Stimulated activated CD8-positive, alpha-beta memory T cell treated with anti-CD3 and anti-CD28 coated beads, Interleukin-15, amount 100 ng/mL, for 1 hour (primary cell): ENCODE measurements at regions not wholly inside any gene's neighbourhood (a gene's known extent, or its start where the extent isn't known, plus 50 kb on each side); places are given as distances from the start of the nearest gene placed in this dataset.
"Not testable (repeated sequence)": the region's sequence is repeated elsewhere in the genome, so short reads cannot be mapped to it uniquely, and the experiment has no call there.

ENCODE experiments used
- DNase-seq: peaks from one replicate; pipeline ENCODE4 v3.0.0-alpha.2; 2020; ENCODE audit warnings: low read depth

DNA sequence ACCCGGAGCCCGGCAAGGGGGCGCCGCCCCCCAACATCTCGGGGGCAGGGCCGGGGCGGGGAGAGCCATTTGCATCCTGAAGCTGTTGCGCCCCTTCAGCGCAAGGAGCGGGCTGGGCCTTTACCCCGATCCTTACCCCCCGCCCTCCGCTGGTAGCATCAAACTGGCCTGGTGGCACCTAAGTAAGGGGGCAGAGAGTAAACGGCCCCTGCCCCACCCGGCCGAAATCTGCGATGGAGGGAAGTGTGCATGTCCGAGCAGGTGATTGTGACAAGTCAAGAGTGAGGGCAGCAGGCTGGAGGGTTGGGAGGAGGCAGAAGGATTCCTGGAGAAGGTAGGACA, 101.2 kb downstream of the ESM1 start:
- no peak for DNase-seq

DNA sequence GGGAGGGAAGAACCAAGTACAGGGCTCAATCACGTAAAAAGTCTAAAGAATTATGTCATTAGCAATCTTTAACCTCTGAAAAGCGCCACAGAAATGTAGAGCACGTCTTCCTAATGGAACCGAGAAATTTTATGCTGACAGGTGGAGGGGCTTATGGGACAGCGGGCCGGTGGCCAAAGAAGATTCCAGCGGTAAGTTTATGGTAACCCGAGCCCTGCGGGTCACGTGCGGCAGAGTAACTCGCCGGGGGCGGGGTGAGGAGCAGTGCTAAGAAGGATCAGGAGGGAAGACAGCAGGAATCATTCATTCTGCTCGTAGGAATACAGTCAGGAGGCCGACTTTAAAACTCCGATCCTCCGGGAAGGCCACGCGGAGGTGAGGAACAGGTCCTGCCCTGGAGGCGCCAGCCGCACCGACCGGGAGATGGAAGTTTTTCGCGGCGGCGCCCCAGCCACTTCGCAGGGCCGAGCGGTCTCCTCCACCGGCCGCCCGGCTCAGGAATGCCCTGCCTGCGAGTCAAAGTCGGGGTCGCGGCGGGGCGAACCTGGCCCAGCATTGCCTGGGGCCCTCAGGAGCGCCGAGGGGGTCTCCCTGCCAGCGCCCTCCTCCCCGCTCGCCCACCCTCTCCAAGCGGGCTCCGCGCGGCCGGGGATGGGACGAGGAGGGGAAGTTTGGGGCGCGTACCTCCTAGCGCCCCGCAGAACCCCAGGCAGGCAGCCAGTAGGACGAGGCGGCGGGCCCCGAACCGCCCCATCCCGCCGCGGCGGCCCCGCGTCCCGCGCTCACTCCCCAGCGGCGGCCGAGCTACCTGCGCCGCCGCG, 101.8 kb downstream of the ESM1 start:
- no peak for DNase-seq

DNA sequence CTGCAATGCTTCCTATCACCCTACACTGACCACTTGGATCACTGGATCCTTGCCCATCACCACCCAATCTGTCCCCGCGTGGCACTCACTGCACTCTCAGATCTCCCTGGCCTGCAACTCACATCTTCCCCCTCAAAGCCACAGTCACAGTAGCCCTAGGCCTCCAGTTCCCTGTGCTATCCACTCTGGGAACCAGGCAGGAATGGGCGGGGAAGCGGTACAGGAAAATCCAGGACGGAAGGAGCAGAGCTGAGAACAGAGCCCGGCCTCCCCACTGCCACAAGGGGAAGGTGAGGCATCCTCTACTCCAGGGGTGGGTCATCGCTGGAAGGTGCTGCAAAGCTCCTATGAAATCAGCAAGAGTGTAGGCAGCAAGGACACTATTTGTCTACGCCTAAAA, 102.6 kb downstream of the ESM1 start:
- no peak for DNase-seq

DNA sequence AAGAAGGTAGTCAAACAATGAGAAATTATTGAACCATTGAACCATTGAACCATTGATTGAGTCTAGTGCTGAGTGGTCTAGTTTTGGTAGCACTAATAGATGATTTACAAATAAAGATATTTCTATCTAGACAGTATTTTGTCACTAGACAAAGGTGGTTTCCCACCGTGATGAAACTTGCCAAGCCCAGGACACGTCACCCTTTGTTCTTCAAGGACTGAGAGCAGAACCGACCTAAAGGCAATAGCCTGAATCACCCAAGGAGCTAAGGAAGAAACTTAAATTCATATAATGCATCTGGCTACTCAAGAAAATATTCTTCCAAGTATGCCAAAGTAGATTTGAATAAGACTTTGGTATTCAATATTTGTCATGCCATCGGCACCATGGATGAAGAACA, 103.3 kb downstream of the ESM1 start:
- DNase-seq, result no peak

DNA sequence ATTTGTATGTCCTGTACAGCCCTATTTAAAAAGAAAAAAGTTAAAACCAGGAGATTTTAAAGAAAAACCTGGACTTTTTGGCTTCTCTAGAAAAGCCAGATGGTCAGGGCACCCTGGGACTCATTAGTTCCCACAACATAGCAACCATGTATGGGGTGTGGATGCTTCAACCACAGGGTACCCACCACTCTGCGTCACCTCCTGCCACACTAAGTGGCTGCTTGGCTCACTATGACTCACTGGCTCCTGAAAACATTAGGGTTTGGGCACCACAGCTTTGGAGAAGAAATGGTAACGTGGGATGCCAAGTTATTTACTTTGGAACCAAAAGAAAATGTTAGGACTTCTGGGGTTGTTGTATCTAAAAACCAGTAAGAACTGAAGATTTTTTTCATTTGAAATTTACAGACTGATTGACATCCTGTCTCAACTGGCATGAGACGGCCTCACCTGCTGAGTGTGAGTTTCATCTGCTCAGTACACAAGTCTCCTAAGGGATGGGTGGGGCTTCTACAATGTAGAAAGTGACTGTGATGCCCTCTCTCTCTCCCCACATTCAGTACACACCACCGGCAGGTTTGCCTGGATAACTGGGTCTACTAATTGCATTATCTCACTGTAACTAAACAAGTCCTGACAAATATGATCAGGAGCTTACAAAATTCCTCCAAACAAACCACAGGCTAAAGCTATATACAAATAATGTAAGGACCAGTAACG, 103.9 kb downstream of the ESM1 start:
- no peak for DNase-seq

DNA sequence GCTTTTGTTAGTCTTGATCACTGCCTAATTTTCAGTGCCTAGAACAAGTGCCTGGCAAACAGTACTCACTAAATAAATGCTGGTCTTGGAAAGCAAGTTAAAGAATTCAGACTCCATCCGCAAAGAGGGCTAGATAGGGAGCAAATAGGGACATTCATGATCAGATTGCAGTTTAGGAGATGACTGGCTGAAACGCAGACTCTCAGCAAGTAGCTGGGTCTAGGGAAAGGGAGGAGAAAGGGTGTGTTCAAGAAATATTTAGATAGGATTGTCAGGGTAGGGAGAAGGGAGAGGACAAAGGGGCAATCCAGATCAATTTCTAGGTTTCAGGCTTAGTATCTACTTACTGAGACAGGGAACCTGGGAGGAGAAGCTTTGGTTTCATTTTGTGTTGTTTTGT, 108.4 kb downstream of the ESM1 start:
- no peak for DNase-seq

DNA sequence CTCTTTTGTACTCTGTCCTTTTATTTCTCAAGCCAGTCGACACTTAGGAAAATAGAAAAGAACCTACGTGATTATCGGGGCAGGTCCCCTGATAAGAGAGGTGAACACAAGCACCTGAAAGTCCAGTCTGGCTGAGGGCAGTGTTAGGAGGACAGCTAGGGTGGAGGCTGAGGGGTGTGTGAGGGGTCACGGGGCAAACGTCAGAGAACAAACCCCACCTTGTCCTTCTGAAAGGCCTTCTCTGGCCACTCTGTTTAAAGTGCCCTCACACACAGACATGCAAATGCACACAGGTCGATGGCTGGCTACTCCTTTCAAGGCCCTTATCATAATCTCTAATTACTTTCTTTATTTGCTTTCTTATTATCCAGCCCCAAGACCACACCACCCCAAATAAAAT, 108.8 kb downstream of the ESM1 start:
- DNase-seq, result no peak

DNA sequence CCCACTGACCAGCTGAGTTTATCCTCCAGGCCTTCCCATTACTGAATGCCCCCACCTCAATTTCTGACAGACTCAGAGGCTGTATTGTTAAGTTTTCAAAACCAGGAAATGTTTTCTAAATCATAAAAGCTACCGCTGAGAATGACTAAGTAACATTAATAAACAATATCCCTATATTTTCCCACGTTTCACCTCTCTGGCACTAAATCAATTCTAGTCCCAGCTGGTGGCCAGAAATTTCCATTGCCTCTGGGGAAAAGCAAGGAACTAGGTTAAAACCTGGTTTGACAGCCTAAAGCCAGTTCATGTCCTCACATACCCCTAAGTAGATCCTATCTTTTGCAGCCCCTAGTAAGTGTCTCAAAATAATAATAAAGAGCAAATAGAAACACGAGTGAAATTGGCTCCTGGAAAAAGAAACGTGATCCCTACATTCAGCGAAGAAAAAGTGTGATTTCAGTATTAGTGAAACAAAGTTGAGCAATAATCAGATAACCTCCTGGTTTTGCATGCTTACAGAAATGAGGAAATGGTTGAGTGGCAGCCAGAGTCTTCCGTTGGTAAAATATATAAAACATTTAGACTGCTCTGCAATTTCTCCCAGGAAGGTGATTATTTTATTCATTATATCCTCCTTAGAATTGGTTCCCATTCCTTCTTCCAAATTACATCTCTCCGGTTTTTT, 110.9 kb downstream of the ESM1 start:
- no peak for DNase-seq

DNA sequence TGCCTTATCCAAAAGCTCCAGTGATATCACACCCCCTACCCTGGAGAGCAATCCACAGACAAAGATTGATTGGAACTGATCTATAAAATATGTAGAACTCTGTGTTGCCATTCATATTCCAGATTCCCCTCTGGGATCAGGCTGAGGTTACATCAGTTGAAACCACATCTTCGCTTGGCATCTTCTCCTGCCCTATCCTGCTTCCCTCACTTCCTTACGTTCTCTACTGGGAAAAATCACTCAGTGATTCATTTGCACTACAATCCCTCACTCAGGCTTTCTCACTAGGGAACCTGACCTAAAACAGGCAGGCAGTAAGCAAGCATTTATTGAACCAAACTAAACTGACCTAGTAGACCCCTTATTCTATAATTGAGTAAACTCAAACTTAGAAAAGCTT, 111.7 kb downstream of the ESM1 start:
- no peak for DNase-seq

DNA sequence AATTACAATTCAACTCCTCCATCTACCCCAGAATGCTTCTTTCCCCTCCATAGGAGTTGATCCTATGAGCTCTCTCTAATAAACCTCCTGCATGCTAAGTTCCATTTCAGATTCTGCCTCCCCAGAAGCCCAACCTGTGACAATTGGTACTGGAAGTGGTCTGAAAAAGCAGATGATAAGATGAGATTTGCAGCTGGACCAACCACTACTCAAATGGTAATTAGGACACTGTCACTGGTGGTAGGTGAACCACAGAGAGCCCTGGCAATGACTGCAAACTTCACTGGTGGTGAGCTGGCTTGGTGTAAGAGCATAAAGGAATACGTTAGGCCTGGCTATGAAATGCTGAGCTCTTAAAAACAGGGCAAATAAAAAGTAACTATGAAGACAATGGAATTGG, 112.6 kb downstream of the ESM1 start:
- DNase-seq, result no peak

DNA sequence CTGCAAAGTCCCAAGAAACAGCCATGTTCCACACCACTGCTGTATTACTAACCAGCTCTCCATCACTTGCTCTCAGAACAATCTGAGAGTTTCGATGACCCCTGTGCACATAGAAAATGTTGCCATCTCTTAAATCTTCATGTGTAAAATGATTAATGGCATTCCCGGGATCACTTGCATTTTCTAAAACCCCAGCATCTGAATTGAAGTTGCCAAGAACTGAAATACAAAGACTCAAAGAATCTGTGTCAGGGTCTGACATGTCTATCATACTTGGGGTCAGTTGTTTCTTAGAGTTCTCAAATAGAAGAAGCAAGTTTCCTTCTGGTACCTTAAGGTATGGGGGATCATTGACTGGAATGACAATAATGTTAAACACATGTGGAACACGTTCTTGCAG, 115.1 kb downstream of the ESM1 start:
- no peak for DNase-seq

DNA sequence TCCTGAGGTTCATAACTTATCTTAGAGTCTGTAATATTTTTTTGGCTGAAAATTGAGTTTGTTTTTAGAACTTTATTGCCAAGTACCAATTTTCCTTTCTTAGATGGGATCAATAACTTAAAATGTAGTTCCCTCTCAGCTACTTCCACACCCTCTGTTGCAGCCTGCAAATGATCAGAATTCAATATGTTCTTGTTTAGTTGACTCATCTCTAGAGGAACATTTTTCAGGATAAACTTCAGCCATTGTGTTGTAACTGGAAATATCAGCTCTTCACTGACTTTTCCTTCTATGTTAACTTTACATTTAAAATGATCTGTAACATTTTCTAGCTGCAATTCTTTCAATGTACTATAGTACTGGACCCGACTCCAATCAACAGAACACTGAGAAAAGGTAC, 115.7 kb downstream of the ESM1 start:
- no peak for DNase-seq

DNA sequence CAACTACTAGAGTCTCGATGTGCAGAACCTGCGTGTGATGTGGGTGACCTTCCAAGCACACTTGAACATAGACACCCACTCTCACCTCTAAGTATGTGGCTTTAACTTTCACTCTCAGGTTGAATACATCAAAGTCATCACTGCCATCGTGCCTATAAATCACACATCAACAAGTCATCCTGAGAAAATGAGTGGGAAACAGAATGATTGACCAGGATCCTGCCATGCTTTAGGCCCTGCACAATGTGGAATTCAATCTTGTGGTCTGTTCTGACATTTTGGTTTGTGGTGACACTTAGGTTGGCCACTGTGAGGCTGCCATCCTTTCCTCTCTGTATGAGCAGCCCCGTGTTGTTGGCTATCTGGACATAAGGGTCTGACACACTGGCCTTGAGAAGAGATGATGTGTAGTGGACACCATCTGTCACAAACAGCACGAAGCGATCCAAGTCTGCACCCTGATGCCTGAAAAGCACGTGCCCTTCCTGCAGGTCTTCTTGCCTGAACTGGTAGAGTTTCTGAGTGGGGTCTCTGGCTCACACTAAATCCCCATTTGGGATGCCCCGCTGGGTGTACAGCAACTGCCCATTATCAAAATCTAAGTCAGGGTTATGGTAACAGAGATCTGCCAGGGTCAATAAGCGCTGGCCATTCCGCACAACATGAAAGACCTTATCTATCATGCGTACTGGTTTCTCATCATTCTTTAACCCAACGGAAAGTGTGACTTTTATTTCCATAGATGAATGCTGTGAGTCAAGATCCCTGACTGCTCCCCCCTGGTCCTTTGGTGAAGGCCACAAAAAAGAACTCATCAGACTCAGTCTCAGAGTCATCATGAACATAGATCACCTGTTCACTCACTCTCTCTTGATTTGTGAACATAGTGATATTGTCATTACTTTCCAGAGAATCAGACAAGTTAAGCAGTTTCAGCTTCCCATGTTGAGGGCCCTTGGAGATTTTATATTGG, 116.6 kb downstream of the ESM1 start:
- DNase-seq, result no peak

DNA sequence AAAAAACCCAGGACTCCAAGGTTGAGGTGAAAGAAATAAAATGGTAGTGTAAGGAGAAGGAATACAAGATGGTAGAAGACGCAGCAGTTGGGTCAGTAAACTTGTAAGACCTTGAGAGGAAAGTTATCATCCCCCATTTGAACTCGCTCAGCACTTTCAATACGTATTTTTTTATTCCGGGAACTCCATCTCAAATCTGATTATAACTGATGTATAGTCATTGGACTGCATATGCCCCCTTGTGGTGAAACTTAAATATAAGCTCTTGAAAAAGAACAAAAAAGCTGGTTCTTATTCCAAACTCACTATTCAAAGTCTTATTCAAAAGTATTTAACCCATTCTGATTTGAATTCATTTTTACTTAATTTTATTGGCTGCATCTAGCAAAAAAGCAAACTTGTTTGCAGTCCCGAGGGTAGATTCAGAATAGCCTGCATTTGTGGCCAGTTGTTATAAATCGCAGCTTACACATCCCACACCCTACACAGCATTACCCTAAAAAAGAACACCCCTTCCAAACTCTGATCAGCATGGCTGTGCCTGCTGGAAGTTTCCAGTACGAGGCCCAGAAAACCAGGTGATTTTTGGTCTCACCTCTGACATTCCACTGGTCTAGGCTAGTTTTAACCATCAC, 118.0 kb downstream of the ESM1 start:
- no peak for DNase-seq

DNA sequence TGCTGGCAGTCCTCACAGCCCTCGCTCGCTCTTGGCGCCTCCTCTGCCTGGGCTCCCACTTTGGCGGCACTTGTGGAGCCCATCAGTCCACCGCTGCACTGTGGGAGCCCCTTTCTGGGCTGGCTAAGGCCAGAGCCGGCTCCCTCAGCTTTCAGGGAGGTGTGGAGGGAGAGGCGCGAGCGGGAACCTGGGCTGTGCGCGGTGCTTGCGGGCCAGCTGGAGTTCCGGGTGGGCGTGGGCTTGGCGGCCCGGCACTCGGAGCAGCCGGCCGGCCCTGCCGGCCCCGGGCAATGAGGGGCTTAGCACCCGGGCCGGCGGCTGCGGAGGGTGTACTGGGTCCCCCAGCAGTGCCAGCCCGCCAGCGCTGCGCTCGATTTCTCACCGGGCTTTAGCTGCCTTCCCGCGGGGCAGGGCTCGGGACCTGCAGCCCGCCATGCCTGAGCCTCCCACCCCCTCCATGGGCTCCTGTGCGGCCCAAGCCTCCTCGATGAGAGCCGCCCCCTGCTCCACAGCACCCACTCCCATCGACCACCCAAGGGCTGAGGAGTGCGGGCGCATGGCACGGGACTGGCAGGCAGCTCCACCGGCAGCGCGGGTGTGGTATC, 120.4 kb downstream of the ESM1 start:
- not testable (repeated sequence) for DNase-seq

DNA sequence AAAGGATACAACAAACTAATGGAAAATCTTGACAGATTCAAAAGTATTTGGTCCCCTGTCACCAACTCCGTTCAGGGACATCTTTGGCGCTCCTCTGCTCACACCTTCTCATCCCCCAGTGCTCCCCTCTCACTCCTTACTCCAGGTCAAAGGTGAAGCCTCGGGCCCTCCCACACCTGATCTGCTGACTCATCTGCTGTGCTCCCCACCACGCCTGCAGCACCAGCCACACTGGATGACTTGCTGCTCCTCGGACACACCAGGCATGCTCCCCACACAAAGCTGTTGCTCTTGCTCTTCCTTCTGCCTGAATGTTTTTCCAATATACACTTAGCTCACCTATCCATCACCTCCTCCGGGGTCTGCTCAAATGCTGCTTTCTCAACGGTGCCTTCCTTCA, 123.4 kb downstream of the ESM1 start:
- no peak for DNase-seq

DNA sequence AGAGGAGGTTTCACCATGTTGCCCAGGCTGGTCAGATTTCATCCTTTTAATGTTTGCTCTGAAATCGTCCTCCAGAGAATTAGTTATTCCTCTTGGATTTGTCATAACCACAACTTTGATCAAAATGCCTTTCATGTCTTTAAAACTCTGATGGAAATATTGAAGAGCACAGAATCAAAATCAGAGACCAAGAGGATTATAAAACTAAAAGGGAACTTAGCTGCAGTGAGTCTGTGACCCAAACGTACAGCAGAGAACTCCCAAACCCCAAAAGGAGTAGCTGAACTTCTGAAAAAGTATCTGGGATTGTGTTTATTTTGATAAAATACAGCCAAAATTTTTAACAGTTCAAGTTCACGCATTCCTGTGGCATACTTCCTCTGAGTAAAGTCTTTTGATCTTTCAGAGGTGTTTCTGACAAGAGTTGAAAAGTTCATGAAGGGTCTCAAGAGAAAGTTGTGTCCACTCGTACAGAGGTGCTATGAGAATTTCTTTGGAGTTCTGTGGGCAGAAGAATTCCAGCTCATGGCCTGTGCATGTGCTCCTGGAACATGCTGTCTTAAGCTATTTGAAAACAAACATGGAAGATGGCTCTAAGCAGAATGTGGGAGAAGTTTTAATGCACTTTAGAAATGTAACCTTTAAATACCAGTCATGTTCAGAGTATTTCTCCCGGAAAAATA, 124.0 kb downstream of the ESM1 start:
- no peak for DNase-seq

DNA sequence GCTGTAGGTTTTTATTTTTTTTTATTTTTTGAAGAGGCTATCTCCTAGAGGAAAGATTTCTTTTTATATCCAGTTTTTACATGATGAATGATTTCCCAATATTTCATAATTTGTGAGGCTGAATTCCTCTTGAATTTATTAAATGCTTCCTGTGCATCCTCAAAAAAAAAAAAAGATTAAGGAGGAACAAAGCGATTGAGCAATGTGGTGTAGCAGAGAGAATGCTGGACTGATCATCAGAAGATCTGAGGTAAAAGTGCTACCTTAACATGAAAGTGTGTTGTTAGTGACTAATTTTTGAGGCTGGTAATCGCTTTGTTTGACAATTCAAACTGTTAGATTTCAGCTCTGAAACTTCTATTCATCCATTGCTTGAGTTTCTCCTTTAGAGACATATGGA, 125.1 kb downstream of the ESM1 start:
- DNase-seq, result no peak

DNA sequence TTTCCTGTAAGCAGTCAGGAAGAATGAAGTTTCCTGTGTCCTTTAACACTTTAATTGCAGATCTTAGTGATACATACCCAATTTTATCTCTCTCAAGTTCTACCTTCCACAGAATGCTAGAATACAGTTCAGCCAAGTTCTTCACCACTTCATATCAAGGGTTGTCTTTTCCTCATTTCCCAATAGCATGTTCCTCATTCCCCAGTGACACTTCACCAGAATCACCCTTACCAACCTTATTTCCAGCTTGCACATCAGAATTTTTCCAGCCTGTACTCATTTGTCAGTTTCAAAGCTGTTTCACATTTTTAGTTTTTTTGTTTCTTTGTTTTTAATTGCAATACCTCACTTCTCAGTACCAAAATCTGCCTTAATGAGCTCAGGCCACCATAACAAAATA, 126.1 kb downstream of the ESM1 start:
- no peak for DNase-seq

DNA sequence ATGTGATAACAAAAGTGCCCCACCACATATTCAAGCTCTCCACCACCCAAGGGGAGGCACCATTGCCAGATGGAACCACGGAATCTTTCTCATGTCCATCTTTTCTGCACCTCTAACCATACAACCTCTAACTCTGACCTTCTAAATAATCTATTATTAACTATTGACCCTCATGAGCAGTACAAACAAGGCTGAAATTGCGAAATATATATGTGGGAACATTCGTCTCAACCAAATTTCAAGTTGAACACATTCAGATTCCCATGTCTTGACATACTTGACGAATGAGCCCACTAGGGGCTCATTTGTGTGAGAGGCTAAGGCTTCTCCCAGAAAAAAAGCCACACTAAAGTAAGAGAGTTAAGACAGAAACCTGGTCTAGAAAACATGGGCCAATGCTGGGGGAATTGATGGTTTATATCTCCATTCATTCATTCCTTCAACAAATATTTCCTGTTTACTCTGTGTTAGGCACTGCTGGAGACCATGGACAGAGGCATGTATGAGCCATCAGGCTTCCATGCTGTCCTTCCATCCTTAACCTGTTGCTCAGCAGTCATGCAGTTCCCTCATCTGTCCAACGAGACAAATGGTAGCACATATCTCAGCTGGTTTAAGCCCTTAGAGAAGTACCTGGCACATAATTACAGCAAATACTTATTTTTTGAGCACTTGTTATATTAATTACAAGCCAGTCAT, 130.4 kb downstream of the ESM1 start:
- no peak for DNase-seq
